ENCODE measurements at regions not wholly inside any gene's neighbourhood (a gene's known extent, or its start where the extent isn't known, plus 50 kb on each side); places are given as distances from the start of the nearest gene placed in this dataset.
"Not testable (repeated sequence)": the region's sequence is repeated elsewhere in the genome, so short reads cannot be mapped to it uniquely, and the experiment has no call there.

- TF ChIP-seq, protein P1, sequence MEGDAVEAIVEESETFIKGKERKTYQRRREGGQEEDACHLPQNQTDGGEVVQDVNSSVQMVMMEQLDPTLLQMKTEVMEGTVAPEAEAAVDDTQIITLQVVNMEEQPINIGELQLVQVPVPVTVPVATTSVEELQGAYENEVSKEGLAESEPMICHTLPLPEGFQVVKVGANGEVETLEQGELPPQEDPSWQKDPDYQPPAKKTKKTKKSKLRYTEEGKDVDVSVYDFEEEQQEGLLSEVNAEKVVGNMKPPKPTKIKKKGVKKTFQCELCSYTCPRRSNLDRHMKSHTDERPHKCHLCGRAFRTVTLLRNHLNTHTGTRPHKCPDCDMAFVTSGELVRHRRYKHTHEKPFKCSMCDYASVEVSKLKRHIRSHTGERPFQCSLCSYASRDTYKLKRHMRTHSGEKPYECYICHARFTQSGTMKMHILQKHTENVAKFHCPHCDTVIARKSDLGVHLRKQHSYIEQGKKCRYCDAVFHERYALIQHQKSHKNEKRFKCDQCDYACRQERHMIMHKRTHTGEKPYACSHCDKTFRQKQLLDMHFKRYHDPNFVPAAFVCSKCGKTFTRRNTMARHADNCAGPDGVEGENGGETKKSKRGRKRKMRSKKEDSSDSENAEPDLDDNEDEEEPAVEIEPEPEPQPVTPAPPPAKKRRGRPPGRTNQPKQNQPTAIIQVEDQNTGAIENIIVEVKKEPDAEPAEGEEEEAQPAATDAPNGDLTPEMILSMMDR (IDR thresholded peaks at IDR 0.05) = not testable (repeated sequence)
- TF ChIP-seq POLR2A (IDR thresholded peaks at IDR 0.05) = not testable (repeated sequence)
Measured at GRCh38 chr12:71270794-71271193, 113.0 kb upstream of the TSPAN8 start.

Data from Peyer's patch (tissue), 4 donors.